ENCODE measurements at regions not wholly inside any gene's neighbourhood (a gene's known extent, or its start where the extent isn't known, plus 50 kb on each side); places are given as distances from the start of the nearest gene placed in this dataset.

DNA sequence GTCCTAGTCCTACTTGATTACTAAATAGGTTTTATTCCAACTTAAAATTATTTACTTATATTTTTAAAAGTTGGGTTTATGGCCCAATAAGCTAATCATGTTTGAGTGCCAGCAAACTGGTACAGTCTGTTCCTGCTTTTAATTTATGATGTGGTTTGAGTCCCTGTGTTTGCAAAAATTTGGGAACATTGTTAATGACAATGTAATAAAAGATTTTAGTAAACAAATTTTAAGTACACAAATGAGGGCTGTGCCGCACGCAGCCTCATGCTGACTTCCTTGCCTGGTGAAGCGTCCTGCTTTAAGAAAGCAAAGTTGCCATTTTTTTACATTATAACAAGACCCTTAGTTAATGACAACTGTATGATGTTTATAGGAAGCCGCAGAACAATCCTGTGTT lies 96.8 kb upstream of the MAP1B start:
- no peak for DNase-seq

DNA sequence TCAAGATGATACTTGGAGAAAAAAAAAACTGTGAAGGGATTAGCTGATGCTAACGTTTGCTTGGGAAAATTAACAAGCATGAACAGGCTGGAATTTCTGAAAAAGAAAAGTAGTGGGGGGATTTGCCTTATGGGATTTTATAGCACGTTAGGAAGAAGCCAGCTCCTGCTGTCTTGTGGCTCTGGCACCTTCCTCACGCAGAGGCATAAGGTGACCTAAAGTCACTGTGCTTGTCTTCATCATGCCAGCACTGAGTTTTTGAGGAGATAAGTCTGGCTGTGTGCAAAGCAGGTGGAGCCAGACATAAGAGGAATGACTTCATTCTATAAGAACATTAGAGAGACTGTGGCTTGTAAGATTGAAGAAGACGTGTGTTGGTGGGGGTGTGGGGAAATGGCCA lies 94.4 kb upstream of the MAP1B start:
- no peak for DNase-seq

DNA sequence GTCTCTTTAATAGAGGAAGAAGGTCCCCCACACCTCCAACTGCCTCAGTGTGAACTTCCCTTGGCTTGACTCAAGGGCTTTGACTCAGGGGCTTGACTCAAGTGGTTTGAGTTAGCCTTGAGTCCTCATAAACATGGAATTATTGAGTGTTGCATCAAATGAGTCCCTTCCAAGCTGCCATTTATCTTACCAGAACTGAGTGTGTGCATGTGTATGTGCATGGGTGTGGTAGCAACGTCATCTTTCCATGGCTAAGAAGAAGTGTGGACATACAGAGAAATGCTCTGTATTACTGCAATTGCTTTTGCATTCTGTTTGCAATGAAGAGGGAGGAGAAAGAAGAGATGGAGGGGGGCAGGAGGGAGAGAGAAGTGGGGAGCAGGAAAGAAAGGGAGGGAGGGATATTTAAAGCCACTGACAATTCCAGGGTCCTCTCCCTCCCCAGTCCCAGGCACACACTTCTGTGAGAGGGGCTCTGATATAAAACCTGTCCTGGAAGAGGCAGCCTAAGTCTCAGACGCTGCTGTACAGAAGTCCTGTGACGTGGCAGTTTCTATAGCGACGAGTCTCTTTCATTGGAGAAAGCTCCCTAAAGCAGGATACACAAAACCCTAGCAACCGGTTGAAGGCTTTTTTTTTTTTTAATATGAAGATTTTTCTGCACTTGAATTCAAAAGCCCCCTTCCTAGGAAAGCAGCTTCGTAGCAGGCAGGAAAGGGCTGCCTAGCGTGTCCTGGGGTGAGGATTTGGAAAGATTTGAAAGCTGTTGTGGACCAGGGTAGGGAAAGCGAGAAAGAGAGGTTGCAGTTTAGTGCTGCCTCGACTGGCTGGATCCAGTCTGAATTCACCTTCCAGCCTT lies 93.3 kb upstream of the MAP1B start:
- DNase-seq: no peak

DNA sequence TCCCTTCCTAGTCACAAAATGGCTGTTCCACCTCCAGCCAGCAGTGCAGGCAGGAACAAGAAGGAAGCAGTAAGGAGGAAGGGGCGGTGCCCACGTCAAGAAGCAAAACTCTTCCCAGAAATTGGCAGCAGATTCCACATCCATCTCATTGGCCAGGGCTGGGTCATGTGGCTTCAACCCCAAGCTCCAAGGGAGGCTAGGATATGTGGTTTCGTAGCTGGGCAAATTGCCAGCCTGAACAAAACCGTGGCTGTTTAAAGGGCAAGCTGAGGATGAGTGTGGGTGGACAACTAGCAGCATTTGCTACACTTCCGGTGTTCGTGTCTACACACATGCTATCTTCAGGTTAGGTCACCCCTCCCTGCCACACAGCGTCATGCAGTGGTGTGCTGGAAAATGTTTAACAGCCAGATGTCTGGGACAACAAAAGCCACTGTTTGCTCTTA lies 92.1 kb upstream of the MAP1B start:
- DNase-seq: peak; percentile 59

DNA sequence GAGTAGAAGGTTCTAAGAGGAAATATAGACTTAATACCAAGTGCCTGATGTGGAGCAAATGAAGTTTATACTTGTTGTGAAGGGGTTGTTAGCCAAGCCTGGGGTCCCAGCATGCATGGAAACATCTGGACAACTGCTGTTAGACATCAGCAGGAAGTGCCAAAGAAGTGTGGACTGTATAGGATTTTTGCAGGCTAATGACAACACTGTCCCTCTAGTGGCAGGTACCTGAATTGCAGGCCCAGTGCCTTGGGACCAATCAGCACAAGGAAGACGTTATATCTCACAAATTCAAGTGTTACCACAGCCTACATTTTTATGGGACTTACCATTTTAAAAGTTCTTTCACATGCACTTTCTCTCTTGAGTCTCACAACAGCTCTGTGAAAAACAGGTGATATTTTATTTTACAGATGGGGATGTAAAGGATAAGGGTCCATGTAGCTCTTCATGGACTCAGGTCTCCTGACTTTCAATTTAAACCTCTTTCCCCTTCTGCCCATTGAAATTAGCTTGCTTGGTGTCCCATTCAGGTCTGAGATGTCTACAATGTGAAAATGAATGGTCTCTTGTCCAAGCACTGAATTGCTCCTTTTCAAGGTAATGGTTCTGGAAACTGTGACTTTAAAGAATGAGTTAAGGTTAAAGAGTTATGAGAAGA lies 89.0 kb upstream of the MAP1B start:
- peak; percentile 52 for DNase-seq

DNA sequence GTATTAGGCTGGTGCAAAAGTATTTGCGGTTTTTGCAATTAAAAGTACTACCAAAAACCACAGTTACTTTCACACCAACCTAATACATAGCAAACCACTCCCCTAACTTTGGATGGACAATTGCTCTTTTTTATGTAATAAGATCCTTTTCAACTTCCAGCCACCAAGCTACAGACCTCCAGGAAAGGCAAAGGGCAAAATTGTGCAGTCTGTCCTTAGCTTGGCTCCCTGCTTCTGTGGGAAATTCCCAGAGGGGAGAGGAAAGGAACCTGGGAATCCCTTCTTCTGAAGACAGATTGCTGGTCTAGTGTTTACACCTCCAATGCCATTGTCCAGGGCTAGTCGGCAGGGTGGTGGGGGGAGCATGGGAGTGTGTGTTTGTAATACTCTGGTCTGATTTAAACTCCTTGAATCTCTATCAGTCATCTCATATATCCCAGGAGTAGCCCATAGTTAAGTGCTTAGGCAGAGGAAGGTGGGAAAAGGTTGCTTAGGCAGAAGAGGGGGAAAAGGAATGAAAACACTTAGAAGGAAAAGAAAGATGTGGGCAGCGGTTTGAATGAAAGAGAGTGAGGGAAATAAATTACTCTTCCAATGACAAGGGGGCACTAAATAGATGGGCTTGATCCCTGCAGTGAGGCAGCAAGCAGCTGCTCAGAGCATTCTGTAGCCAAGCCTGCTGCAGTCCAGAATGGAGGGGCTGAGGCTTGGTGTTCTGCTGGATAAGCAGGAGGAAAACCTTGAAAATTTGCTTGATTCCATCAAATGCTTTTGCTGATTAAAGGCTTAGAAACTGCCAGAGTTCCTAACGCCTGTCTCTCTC lies 86.9 kb upstream of the MAP1B start:
- DNase-seq: no peak

DNA sequence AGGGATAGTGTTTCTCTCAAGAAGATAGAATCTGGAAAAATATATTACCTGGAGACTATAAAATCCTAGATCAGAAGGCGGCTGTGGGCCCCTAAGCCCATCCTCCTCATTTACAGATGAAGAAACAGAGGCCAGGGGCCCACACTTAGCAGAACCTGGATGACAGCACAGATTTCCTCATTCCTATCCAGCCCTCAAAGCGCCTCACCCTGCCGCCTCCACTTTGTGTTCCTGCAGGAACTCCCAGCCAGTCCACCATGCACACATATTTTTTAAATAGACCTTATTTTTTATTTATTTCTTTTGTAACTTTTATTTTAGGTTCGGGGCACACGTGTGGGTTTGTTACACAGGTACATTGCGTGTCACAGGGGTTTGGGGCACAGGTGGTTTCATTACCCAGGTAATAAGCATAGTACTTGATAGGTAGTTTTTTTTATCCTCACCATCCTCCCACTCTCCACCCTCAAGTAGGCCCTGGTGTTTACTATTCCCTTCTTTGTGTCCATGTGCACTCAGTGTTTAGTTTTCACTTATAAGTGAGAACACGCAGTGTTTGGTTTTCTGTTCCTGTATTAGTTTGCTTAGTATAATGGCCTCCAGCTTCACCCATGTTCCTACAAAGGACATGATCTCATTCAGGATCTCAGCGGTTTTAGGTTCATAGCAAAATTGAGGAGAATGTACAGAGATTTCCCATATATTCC lies 85.5 kb upstream of the MAP1B start:
- no peak for DNase-seq

DNA sequence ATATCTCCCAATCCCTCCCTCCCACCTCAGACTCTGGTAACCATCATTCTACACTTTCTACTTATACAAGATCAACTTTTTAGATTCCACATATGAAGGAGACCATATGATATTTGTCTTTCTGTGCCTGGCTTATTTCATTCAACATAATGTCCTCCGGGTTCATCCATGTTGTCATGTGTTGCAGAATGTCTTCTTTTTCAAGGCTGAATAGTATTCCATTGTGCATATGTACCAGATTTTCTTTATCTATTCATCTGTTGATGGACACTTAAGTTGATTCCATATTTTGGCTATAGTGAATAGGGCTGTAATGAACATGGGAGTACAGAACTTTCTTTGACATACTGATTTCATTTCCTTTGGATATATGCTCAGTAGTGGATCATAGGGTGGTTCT lies 78.9 kb upstream of the MAP1B start:
- no peak for DNase-seq

DNA sequence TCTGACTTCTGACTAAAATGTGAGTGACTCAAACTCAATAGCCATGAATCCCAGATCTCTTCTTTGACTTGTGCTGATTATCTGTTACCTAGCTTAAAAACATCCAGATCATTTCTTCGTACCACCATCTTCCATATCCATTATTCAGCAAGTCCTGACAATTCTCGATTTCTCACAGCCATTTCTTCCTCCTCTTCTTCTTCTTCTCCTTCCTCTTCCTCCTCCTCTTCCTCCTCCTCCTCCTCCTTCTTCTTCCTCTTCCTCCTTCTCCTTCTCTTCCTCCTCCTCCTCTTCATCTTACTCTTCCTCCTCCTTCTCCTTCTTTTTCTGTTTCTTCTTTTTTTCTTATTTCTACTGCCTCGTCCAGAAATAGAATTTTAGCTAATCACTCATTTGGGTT lies 77.0 kb upstream of the MAP1B start:
- no peak for DNase-seq

DNA sequence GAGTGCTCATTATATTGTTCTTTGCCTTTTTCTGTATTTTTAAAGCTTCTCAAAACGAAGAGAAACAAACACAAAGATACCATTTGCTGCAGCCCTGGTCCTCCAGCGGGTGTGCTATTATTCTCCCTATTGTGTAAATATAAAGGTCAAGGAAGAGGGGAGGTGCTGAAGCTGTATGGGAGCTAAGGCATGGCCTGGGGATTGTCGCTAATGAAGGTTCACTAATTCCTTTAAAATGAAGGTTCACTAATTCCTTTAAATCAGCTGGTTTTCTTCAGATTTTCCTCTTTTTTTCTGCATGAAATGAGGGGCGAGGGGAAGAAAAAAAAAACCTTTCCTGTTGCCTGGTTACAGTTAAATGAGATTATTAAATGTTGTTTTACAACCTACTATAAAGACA lies 74.5 kb upstream of the MAP1B start:
- DNase-seq: no peak

DNA sequence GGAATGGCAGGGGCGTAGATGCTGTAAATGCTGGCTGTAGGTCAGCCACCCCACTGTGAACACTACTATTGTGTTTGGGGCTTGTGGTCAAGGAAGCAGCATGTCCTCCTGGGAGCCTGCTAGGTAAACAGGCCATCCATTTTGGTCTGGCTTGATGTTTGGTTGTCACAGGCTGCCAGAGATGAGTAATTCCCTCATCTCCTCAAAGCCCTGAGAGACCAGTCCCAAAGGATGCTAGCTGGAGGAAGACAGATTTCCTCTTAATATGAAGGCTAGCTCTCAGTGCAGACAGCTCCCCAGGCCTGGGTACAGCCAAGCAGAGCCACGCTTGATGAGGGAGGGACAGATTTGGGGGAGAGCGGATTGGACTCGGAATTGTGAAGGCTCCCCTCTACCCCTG lies 72.5 kb upstream of the MAP1B start:
- no peak for DNase-seq

DNA sequence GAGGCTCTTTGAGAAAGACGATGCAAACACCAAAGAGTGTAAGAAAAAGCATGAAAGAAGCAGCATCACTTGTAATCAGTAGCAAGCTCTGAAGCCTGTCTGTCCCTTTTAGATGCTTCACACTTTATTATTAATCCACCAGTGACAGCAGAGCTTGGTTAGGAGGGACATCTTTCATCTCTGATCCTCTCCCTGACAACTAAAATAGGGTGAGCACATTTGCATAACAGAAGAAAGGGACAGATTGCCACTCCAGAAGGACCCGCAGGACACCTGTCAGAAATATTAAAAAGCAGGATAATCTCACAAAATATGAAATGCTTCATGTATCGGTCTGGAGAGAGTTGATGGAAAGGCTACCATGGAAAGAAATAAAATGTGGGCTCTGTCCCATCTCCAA lies 71.4 kb upstream of the MAP1B start:
- DNase-seq: no peak

DNA sequence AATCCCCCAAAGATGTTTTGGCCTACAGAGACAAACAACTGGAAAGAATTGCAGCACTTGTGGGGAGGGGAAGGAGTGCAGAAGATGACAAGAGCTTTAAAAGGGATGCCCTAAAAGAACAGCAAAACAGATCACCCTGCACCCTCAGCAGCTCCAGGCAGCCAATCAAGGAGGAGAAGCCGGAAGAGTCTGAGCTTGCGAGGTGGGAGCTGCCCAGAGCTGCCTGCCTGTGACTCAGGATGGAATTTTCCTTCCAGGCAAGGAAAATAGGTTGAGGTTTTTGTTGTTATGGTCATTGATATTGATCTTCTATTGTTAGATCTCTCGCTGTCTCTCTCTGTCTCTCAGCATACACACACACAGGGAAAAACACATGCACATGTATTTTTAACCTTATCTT lies 70.3 kb upstream of the MAP1B start:
- DNase-seq: peak; percentile 53

DNA sequence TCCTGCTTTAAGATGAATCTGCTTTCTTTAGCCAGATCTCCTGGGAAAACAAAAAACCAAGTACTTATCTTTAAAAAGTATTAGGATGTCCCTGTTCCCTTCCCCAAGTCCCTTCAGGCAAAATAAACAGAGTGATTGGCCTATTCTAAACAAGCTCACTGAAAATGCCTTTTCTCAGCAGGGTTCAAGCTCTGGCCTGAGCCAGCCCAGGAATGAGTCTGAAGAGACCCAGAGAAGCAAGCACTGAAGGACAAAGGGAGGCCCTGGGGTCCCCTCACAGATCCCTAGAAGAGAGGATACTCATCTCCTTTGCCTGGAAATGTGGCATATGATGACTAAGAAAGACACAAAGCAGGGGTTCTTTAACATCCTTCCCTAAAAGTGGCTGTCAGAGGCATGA lies 66.8 kb upstream of the MAP1B start:
- no peak for DNase-seq

DNA sequence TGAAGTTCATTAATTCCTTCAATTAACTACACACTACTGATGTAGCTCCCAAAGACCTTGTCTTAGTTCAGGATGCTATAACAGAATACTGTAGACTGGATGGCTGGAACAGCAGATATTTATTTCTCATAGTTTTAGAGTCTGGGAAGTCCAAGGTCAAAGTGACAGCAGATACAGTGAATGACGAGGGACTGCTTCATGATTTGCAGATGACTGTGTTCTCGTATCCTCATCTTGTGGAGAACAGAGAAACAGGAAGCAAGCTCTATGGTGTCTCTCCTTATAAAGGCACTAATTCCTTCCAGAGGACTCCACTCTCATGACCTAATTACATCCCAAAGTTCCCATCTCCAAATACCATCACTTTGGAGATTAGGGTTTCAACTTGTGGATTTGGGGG lies 65.6 kb upstream of the MAP1B start:
- DNase-seq: peak; percentile 27

DNA sequence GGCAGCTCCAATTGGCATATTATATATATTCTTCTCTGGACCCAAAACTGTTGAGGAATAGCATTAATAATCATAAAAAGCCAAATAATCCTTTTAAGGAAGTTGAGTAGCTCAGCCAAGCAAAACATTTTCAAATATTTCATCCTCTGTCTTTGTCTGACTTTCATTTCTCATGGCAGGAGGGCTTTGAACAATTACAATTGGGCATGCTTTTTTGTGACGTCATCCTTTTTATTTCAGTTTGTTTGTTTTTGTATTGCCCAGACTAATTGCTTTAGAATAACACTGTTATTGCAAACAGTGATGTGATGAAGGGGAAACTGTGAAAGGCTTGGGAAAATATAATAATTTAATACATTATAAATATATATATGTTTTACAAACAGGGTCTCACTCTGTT lies 65.2 kb upstream of the MAP1B start:
- no peak for DNase-seq

DNA sequence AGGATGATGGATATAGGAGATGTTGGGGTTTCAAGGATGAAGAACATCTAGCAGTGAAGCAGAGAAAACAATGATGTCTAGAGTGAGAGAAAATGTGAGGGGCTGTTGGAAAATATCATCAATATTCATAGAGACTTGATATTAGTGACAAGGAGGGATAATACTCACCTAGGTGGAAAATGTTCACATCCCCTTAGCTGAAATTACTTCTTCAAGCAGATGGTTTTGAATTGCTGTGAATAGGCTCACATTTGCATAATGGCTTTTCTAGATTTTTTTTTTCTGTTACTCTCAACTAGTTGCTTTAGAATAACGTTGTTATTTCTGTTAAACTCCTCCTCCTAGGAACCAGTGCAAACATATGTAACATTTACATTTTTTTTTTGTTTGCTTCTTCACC lies 61.6 kb upstream of the MAP1B start:
- no peak for DNase-seq

DNA sequence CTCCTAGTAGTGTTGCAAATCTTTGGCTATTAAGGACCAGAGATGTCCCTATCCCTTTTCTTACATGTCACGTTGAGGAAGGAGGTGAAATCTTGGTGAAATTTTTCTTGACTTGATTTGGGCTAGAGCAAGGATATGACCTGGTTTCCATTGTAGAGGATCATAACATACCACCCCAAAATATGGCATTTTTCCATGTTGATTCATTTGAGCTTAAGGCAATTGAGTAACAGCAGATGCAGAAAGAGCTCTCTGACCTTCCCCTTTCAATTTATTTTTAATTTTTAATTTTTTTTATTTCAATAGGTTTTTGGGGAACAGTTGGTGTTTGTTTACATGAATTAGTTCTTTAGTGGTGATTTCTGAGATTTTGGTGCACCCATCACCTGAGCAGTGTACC lies 61.2 kb upstream of the MAP1B start:
- DNase-seq: no peak

DNA sequence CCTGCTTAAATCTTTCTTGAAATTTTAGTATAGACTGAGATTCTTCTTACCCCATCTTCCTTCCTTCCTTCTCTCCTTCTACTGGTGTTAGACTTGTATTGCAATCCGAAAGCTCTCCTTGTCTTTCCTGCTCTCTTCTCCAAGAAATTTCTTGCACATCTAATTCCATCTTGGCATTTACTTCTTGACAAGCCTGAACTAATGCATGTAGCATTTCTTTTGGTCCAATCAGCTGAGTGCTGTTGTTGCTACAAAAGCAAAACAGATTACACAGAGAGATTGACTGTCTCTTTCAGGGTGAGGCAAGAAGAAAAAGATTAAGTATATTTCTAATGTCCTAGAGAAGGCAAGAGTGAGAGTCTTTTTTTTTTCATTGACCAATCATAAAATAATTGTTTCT lies 51.6 kb upstream of the MAP1B start:
- no peak for DNase-seq
